ENCODE measurements at regions not wholly inside any gene's neighbourhood (a gene's known extent, or its start where the extent isn't known, plus 50 kb on each side); places are given as distances from the start of the nearest gene placed in this dataset.
A peak's percentile ranks its signal among the peaks of the same experiment; 100 is the strongest.
"Not testable (repeated sequence)": the region's sequence is repeated elsewhere in the genome, so short reads cannot be mapped to it uniquely, and the experiment has no call there.

- H3K4me1 ChIP-seq (ENCODE audit: insufficient read depth, low read length); H3K36me3 ChIP-seq (ENCODE audit: insufficient read depth, low read length); H3K9ac ChIP-seq (ENCODE audit: low read depth, low read length); H3K9me3 ChIP-seq (ENCODE audit: control insufficient read depth, insufficient read depth, low read length): not testable (repeated sequence)
These were observed 507.9 kb downstream of the KCNJ18 start for GRCh38 chr17:22200187-22200586.

- H3K4me1 ChIP-seq (ENCODE audit: insufficient read depth, low read length): no peaks in the 10 kb centered on the region
- H3K9me3 ChIP-seq (ENCODE audit: control insufficient read depth, insufficient read depth, low read length): no peaks in the 10 kb centered on the region
- no peak overlapping the region for H3K9ac ChIP-seq (ENCODE audit: low read depth, low read length)
- no peaks in the 10 kb centered on the region for H3K36me3 ChIP-seq (ENCODE audit: insufficient read depth, low read length)
These were observed 510.4 kb downstream of the KCNJ18 start for GRCh38 chr17:22202702-22203101.

DNA sequence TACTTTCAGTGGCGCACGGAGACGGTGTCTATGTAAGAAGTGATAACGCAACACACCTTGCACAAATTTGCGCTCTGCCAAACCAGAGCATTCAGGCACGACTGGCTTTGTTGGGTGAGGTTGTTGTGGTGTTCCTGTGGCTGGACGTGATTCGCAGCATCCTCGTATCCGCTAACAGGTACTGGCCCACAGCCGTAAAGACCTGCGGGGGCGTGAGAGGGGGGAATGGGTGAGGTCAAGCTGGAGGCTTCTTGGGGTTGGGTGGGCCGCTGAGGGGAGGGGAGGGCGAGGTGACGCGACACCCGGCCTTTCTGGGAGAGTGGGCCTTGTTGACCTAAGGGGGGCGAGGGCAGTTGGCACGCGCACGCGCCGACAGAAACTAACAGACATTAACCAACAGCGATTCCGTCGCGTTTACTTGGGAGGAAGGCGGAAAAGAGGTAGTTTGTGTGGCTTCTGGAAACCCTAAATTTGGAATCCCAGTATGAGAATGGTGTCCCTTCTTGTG lies 510.9 kb downstream of the KCNJ18 start:
- H3K36me3 ChIP-seq (ENCODE audit: insufficient read depth, low read length): no peaks in the 10 kb centered on the region
- H3K9ac ChIP-seq (ENCODE audit: low read depth, low read length): no peak overlapping the region

DNA sequence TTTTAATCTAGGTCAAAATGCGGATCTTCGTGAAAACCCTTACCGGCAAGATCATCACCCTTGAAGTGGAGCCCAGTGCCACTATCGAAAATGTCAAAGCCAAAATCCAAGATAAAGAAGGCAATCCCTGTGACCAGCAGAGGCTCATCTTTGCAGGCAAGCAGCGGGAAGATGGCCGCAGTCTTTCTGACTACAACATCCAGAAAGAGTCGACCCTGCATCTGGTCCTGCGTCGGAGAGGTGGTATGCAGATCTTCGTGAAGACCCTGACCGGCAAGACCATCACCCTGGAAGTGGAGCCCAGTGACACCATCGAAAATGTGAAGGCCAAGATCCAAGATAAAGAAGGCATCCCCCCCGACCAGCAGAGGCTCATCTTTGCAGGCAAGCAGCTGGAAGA lies 511.8 kb downstream of the KCNJ18 start:
- H3K9ac ChIP-seq (ENCODE audit: low read depth, low read length); H3K9me3 ChIP-seq (ENCODE audit: control insufficient read depth, insufficient read depth, low read length); H3K4me1 ChIP-seq (ENCODE audit: insufficient read depth, low read length); H3K36me3 ChIP-seq (ENCODE audit: insufficient read depth, low read length): not testable (repeated sequence)

More for the DNA sequence above, 510.9 kb downstream of the KCNJ18 start:
- Histone ChIP-seq H3K9me3 (ENCODE audit: control insufficient read depth, insufficient read depth, low read length) (no peaks in the 10 kb centered on the region), H3K4me1 (ENCODE audit: insufficient read depth, low read length) (no peaks in the 10 kb centered on the region)

DNA sequence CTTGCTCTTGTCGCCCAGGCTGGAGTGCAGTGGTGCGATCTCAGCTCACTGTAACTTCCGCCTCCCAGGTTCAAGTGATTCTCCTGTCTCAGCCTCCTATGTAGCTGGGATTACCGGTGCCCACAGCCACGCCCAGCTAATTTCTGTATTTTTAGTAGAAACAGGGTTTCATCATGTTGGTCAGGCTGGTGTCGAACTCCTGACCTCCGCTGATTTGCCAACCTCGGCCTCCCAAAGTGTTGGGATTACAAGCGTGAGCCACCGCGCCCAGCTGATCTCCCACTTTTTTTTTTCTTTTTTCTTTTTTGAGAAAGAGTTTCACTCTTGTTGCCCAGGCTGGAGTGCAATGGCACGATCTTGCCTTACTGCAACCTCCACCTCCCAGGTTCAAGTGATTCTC lies 517.9 kb downstream of the KCNJ18 start:
- not testable (repeated sequence) for H3K9ac ChIP-seq (ENCODE audit: low read depth, low read length); H3K4me1 ChIP-seq (ENCODE audit: insufficient read depth, low read length); H3K9me3 ChIP-seq (ENCODE audit: control insufficient read depth, insufficient read depth, low read length); H3K36me3 ChIP-seq (ENCODE audit: insufficient read depth, low read length)

GRCh38 chr17:22213169-22213568 lies 520.8 kb downstream of the KCNJ18 start:
- H3K9me3 ChIP-seq (ENCODE audit: control insufficient read depth, insufficient read depth, low read length); H3K9ac ChIP-seq (ENCODE audit: low read depth, low read length); H3K36me3 ChIP-seq (ENCODE audit: insufficient read depth, low read length); H3K4me1 ChIP-seq (ENCODE audit: insufficient read depth, low read length): not testable (repeated sequence)

- Histone ChIP-seq H3K36me3 (ENCODE audit: insufficient read depth, low read length) (no peaks in the 10 kb centered on the region), H3K9ac (ENCODE audit: low read depth, low read length) (peak overlapping the region; percentile 60; the same call in 1 of the 2 replicates), H3K9me3 (ENCODE audit: control insufficient read depth, insufficient read depth, low read length) (no peaks in the 10 kb centered on the region), H3K4me1 (ENCODE audit: insufficient read depth, low read length) (no peaks in the 10 kb centered on the region)
These were observed 524.8 kb downstream of the KCNJ18 start for GRCh38 chr17:22217135-22217534.

DNA sequence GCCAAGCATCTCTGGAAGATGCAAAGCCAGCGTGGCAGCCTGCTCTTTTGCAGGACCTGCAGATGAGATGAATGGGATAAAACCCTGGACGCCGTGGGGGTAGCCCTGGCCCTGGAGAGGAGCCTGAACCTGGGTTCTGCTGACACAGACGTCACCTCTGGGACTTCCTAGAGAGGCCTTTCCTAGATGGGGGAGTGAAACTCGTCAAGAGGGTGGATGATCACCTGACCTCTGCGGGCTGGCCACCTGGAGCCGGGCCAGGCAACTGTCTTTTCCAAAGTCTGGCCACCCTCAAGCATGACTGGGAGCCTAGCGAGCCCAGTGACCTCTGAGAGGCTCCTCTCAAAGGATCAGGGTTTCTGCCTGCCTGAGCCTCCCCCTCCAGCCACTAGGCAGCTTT lies 529.0 kb downstream of the KCNJ18 start:
- Histone ChIP-seq H3K9me3 (ENCODE audit: control insufficient read depth, insufficient read depth, low read length) (no peaks in the 10 kb centered on the region), H3K9ac (ENCODE audit: low read depth, low read length) (no peak overlapping the region), H3K36me3 (ENCODE audit: insufficient read depth, low read length) (no peaks in the 10 kb centered on the region), H3K4me1 (ENCODE audit: insufficient read depth, low read length) (no peaks in the 10 kb centered on the region)

- H3K36me3 ChIP-seq (ENCODE audit: insufficient read depth, low read length); H3K4me1 ChIP-seq (ENCODE audit: insufficient read depth, low read length); H3K9me3 ChIP-seq (ENCODE audit: control insufficient read depth, insufficient read depth, low read length); H3K9ac ChIP-seq (ENCODE audit: low read depth, low read length): not testable (repeated sequence)
These were observed 534.2 kb downstream of the KCNJ18 start for GRCh38 chr17:22226477-22226876.

DNA sequence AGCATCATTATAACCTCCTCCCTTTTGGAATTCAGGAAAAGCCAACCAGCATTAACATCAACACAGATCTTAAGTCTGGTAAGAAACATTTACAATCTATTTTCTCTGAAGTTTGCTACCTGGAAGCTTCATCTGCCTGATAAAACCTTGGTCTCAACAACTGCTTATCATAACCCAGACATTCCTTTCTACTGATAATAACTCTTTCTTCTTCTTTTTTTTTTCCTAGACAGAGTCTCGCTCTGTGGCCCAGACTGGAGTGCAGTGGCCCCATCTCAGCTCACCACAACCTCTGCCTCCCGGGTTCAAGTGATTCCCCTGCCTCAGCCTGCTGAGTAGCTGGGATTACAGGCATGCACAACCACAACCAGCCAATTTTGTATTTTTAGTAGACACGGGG lies 534.6 kb downstream of the KCNJ18 start:
- H3K9me3 ChIP-seq (ENCODE audit: control insufficient read depth, insufficient read depth, low read length); H3K36me3 ChIP-seq (ENCODE audit: insufficient read depth, low read length); H3K4me1 ChIP-seq (ENCODE audit: insufficient read depth, low read length); H3K9ac ChIP-seq (ENCODE audit: low read depth, low read length): not testable (repeated sequence)

- H3K36me3 ChIP-seq (ENCODE audit: insufficient read depth, low read length); H3K9ac ChIP-seq (ENCODE audit: low read depth, low read length); H3K9me3 ChIP-seq (ENCODE audit: control insufficient read depth, insufficient read depth, low read length): not testable (repeated sequence)
These were observed 535.6 kb downstream of the KCNJ18 start for GRCh38 chr17:22227699-22228553.

DNA sequence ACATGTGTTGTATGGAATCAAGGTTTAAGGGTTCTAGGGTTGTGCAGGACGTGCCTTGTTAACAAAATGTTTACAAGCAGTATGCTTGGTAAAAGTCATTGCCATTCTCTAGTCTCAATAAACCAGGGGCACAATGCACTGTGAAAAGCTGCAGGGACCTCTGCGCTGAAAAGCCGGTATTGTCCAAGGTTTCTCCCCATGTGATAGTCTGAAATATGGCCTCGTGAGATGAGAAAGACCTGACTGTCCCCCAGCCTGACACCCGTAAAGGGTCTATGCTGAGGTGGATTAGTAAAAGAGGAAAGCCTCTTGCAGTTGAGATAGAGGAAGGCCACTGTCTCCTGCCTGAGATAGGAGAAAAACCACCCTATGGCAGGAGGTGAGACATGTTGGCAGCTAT lies 537.5 kb downstream of the KCNJ18 start:
- H3K9ac ChIP-seq (ENCODE audit: low read depth, low read length); H3K36me3 ChIP-seq (ENCODE audit: insufficient read depth, low read length); H3K4me1 ChIP-seq (ENCODE audit: insufficient read depth, low read length): not testable (repeated sequence)
- H3K9me3 ChIP-seq (ENCODE audit: control insufficient read depth, insufficient read depth, low read length): peaks cover 22% of the 10 kb centered on the region

More at GRCh38 chr17:22227699-22228553, 535.6 kb downstream of the KCNJ18 start:
- not testable (repeated sequence) for H3K4me1 ChIP-seq (ENCODE audit: insufficient read depth, low read length)

DNA sequence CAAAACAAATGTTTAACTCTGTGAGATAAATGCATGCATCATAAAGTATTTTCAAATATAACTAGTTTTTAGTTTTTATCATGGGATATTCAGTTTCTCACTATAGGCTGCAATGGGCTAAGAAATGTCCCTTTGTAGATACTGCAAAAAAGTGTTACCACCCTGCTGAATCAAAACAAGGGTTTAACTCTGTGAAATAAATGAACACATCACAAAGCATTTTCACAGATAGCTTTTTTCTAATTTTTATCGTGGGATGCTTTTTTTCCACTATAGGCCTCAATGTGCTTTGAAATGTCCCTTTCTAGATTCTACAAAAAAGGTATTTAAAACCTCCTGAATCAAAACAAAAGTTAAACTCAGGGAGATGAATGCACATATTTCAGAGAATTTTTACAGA lies 541.1 kb downstream of the KCNJ18 start:
- peaks cover 22% of the 10 kb centered on the region for H3K9me3 ChIP-seq (ENCODE audit: control insufficient read depth, insufficient read depth, low read length)
- H3K4me1 ChIP-seq (ENCODE audit: insufficient read depth, low read length): no peaks in the 10 kb centered on the region
- H3K9ac ChIP-seq (ENCODE audit: low read depth, low read length): no peak overlapping the region
- no peaks in the 10 kb centered on the region; the same call in 1 of the 2 replicates for H3K36me3 ChIP-seq (ENCODE audit: insufficient read depth, low read length)

DNA sequence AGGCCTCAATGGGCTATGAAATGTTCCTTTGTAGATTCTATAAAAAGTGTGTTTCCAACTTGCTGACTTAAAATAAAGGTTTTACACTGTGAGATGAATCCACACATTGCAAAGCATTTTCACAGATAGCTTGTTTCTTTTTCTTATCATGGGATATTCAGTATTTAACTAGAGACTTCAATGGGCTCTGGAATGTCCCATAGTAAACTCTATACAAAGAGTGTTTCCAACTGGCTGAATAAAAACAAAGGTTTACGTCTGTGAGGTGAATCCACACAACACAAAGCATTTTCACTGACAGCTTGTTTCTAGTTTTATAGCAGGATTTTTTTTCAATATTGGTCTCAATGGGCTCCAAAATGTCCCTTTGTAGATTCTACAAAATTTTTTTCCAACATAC lies 550.1 kb downstream of the KCNJ18 start:
- no peaks in the 10 kb centered on the region; the same call in none of the 2 replicates for H3K9me3 ChIP-seq (ENCODE audit: control insufficient read depth, insufficient read depth, low read length)
- H3K36me3 ChIP-seq (ENCODE audit: insufficient read depth, low read length): no peaks in the 10 kb centered on the region
- H3K9ac ChIP-seq (ENCODE audit: low read depth, low read length): no peak overlapping the region
- no peaks in the 10 kb centered on the region for H3K4me1 ChIP-seq (ENCODE audit: insufficient read depth, low read length)

DNA sequence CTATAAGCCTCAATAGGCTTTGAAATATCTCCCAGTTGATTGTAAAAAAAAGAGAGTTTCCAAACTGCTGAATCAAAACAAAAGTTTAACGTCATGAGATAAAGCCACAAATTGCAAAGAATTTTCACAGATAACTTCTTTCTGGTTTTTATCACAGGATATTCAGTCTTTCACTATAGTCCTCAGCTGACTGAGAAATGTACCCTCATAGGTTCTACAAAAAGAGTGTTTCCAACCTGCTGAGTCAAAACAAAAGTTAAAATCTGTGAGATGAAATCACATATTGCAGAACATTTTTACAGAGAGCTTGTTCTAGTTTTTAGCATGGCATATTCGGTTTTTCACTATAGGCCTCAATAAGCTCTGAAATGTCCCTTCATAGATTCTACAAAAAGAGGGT lies 559.2 kb downstream of the KCNJ18 start:
- H3K9me3 ChIP-seq (ENCODE audit: control insufficient read depth, insufficient read depth, low read length): peaks cover 6% of the 10 kb centered on the region
- H3K4me1 ChIP-seq (ENCODE audit: insufficient read depth, low read length): no peaks in the 10 kb centered on the region
- no peak overlapping the region for H3K9ac ChIP-seq (ENCODE audit: low read depth, low read length)
- no peaks in the 10 kb centered on the region for H3K36me3 ChIP-seq (ENCODE audit: insufficient read depth, low read length)
